Fibroblast of skin of scalp (primary cell): ENCODE measurements at regions not wholly inside any gene's neighbourhood (a gene's known extent, or its start where the extent isn't known, plus 50 kb on each side); places are given as distances from the start of the nearest gene placed in this dataset.

Experiments used
- DNase-seq: peaks from one replicate; pipeline ENCODE4 v3.0.0-alpha.2; 2013

GRCh38 chr5:10173716-10174115 is 76.0 kb downstream of the ATPSCKMT start:
- no peak for DNase-seq

- no peak for DNase-seq
Observed at GRCh38 chr5:10172247-10172646, 77.4 kb downstream of the ATPSCKMT start.

DNA sequence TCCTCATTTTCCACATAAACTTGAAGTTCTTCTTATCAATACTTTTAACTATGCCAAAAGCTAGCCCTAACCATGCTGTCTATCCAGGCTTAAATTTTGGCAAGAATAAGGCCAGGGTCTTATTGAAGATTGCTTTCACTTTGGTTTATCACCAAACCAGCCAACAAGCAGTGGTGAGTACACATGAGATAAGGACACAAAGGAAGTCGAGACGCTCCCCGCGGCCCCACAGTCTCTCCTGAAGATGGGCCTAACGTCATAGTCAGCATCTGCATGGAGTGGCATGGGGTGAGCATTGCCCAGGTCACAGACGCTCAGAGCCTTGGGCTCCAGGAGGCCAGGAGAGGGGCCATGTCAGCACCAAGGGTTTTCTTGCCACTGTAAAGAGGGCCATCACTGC is 80.3 kb downstream of the ATPSCKMT start:
- DNase-seq, result no peak

DNA sequence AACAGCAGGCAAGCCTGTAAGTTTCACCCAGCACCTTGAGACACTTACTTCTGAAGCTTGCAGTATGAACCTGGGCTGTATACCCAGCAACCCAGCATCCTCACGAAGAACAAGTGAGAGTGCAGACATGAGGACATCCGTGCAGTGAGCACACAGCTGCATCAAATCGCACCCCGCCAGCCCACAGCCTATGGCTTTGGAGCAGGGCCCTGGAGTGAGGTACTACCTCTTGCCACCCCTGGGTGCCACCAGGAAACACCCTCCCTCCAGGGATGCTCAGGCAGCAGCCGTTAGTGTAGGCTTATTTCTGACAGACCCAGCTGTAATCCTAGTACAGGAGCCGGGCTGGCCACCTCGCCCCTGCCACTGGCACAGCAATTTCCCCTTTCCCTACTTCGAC is 81.4 kb downstream of the ATPSCKMT start:
- no peak for DNase-seq

DNA sequence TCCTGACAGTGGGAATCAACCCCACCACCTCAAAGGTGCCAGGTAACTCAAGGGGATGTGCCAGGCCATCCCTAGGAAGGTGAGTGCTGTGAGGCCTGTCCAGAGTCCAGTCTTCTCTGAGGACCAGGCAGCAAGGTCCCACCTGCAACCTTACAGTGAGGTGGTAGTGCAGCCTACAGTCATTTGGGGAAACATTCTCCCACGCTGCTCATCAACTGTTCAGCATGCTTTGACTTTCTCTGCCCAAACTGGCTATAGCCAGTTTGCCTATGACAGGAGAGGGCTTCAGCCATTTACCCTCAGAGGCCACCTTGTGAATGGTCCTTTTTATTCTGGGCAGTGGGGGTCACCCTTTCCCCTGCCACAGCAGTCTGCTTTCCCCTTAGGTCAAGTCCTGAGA is 81.9 kb downstream of the ATPSCKMT start:
- DNase-seq, result no peak

GRCh38 chr5:10166392-10166791 is 83.3 kb downstream of the ATPSCKMT start:
- DNase-seq, result no peak

GRCh38 chr5:10162468-10162867 is 87.2 kb downstream of the ATPSCKMT start:
- DNase-seq, result no peak

DNA sequence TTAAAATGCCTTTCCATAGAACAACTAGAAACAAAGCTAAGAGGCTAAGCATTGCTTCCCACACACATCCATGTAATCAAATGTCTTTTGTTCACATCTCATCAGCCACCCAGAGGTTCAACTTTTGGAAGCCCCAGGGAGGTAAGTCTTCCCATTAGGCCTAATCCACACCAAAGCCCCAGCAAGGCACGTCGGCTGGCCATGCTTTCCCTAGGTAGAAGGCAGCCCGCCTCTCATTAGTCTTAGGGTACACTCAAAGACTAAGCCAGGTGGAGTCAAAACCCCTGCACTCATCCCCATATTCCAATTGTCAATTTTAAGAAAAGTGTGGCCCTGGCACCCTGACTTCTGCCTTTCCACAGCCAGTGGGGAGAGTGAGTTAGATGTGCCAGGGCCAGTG is 87.9 kb downstream of the ATPSCKMT start:
- no peak for DNase-seq

DNA sequence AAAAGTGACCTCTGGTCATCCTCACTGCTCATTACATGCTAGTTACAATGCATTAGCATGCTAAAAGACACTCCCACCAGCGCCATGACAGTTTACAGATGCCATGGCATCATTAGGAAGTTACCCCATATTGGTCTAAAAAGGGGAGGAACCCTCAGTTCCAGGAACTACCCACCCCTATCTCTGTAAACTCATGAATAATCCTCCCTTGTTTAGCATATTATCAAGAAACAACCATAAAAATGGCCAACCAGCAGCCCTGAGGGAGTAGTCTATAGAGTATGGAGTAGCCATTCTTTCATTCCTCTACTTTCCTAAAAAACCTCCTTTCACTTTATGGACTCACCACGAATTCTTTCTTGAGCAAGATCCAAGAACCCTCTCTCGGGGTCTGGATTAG is 89.4 kb downstream of the ATPSCKMT start:
- DNase-seq, result no peak

GRCh38 chr5:10158886-10159285 is 90.8 kb downstream of the ATPSCKMT start:
- DNase-seq, result no peak

DNA sequence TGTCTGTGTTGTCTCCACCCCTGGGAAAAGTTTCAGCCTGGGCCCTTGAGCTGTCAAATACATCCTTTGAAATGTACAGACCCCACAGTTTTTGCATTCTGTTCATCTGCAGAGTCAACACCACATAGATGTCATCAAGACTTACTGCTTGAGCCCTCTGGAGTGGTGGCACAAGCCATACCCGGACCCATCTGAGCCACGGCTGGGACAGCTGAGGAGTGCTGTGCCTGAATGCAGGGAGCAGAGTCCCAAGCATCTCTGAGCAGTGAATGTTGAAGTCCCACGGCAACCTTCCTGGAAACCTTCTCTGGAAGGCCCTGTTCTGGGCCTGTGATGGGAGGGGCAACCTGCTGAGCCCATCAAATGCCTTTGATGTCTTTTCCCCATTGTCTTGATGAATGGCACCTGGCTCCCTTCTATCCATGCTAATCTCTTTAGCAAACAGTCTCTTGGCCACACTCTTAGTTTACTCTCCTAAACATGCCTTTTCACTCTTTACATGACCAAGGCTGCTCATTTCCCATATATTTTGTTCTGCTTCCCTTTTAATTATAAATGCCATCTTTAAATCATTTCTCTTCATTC is 92.5 kb downstream of the ATPSCKMT start:
- DNase-seq, result no peak

GRCh38 chr5:10155897-10156667 is 93.6 kb downstream of the ATPSCKMT start:
- no peak for DNase-seq

- no peak for DNase-seq
Observed at GRCh38 chr5:10153808-10154537, 95.7 kb downstream of the ATPSCKMT start.

GRCh38 chr5:10153394-10153793 is 96.3 kb downstream of the ATPSCKMT start:
- DNase-seq, result no peak

DNA sequence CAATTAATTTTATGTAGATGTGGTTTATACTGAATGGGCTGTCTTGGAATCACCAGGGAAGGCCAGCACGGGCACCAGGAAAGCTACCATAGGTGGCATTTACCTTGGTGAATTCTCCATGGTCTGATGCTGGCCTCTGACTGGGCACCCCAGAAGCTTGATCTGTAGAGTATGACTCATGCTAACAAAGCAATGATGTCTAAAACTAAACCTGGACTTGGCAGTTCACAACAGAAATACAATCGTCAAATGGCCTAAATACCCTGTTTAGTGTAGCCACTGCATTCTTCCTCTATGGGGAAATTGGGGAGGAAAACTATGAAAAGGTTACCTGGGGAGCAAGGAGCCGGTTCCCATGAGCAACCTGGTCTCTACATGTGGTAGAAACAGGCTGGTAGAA is 98.0 kb downstream of the ATPSCKMT start:
- DNase-seq, result no peak

DNA sequence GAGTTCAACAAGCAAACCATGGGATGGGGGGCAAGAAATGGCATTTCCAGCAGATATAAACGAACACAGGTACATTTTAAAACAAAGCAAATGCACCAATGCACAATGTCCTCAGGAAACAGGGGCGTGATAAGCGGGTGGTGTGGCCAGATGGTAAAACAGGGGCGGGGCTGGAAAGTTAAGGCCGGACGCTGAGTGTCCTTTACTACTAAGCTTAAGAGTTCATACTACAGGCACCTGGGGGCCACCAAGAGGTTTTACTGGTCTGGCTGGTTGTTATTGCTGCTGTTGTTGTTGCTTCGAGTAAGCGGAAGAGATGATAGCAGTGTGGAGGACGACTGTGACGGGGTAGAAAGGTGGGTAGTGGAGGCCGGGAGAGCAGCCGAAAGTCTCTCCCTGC is 99.8 kb downstream of the ATPSCKMT start:
- no peak for DNase-seq

- DNase-seq, result peak; percentile 58
Observed at GRCh38 chr5:10145923-10146401, 103.7 kb downstream of the ATPSCKMT start.

DNA sequence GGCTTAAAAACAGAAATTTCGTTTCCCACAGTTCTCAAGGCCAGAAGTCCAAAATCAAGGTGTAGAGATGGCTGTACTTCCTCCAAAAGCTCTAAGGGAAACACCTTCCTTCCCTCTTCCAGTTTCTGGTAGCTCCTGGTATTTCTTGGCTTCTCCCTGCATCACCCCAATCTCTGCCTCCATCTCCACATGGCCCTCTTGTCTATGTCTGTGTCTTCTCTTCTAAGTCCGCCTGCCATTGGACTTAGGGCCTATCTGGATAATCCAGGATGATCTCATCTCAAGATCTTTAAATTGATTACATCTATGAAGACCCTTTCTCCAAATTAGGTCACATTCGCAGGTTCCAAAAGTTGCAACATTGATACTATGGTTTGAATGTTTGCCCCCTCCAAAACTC is 105.6 kb downstream of the ATPSCKMT start:
- DNase-seq, result no peak

DNA sequence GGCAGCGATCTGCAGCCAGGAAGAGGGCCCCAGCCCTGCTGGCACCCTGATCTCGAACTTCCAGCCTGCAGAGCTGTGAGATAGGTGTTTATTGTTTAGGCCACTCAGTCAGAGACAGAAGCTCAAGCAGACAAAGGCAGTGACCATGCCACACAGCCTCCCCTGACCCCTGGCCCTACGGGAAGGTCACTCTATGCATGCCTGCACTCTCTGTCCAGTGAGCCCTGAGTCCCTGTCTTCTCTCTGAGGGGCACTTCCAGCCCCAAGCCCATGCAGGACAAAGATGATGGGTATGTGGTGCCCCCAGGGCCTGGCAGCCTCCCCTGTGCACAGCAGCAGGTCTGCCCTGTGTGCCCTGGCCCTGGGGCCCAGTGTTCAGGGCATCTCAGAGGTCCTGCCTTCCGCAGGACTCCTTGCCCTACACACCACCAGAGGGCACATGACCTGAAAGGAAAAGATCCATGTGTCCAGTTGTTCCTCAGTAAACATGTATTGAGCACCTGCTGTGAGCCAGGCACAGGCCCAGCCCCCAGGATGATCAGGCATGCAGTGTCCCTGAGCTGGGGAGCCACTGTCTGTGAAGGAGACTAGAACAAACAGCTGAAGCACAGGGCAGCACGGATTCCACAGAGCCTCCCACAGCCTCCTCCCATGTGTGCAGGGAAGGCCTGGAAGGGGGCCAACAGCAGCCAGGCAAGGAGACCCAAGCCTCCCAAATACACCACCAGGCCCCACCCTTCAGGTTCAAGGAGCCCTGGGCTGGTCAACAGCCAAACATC is 109.3 kb downstream of the ATPSCKMT start:
- DNase-seq, result peak; percentile 30

- no peak for DNase-seq
Observed at GRCh38 chr5:10138395-10139057, 111.2 kb downstream of the ATPSCKMT start.

DNA sequence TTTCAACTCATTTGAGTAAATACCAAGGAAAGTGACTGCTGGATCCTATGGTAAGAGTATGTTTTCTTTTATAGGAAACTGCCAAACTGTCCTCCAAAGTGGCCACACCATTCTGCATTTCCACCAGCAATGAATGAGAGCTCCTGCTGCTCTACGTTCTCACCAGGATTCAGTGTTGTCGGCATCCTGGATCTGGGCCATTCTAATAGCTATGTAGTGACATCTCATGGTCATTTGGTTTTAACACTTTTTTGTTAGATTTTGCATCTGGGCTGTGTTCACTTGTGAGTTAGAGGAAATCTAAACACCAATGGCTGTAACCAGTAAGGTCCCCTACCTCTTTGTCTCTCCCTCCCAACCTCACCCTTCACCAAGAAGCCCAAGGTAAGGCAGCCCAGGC is 115.9 kb downstream of the ATPSCKMT start:
- DNase-seq, result peak; percentile 51

DNA sequence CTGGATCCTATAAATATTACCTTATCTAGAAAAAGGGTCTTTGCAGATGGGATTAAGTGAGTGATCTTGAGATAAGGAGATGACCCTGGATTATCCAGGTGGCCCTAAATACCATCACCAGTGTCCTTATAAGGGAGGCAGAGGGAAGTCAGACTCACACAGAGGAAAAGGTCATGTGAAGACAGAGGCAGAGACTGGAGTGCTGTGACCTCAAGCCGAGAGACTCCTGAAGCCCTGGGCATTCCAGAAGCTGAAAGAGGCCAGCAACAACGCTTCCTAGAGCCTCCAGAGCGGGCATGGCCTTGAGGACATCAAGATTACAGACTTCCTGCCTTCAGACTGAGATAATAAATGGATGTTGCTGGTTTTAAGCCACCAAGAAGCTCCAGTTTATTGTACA is 118.8 kb downstream of the ATPSCKMT start:
- DNase-seq, result no peak
